ENCODE measurements at regions not wholly inside any gene's neighbourhood (a gene's known extent, or its start where the extent isn't known, plus 50 kb on each side); places are given as distances from the start of the nearest gene placed in this dataset.

- no peaks in the 10 kb centered on the region for H3K36me3 ChIP-seq (ENCODE audit: insufficient read depth, low read length)
Measured at GRCh38 chr22:25358421-25359170, 139.2 kb downstream of the CRYBB2 start.

GRCh38 chr22:25359601-25360261 is 140.3 kb downstream of the CRYBB2 start:
- Histone ChIP-seq H3K4me3 (ENCODE audit: low read length) (no peak overlapping the region), H2AFZ (ENCODE audit: low read depth, low read length) (no peak overlapping the region), H3K36me3 (ENCODE audit: insufficient read depth, low read length) (no peaks in the 10 kb centered on the region), H3K4me2 (ENCODE audit: low read length) (no peak overlapping the region), H3F3A (ENCODE audit: insufficient read depth, low read length, poor library complexity, severe bottlenecking) (no peaks in the 10 kb centered on the region), H3K9ac (ENCODE audit: low read length) (no peak overlapping the region), H4K20me1 (ENCODE audit: insufficient read depth) (no peaks in the 10 kb centered on the region), H3K27me3 (ENCODE audit: insufficient read depth, low read depth, low read length) (no peaks in the 10 kb centered on the region), H3K9me2 (ENCODE audit: insufficient read depth, low read length) (no peaks in the 10 kb centered on the region), H3K79me2 (replicated peaks; ENCODE audit: insufficient read depth, low read length) (no peaks in the 10 kb centered on the region), H3K27ac (ENCODE audit: low read length) (no peak overlapping the region), H3K9me3 (ENCODE audit: low read length) (no peaks in the 10 kb centered on the region)
- TF ChIP-seq POLR2AphosphoS5 (IDR thresholded peaks at IDR 0.05) (no peak), EZH2 (IDR thresholded peaks at IDR 0.05; ENCODE audit: borderline replicate concordance, insufficient read depth, low read length, poor library complexity, severe bottlenecking) (no peak), RAD21 (conservative IDR thresholded peaks at IDR 0.05) (no peak), CTCF (IDR thresholded peaks at IDR 0.05; ENCODE audit: poor library complexity, severe bottlenecking) (no peak), REST (IDR thresholded peaks at IDR 0.05; ENCODE audit: borderline replicate concordance) (no peak)

More at GRCh38 chr22:25358421-25359170, 139.2 kb downstream of the CRYBB2 start:
- Histone ChIP-seq H3K4me2 (ENCODE audit: low read length) (no peak overlapping the region), H4K20me1 (ENCODE audit: insufficient read depth) (no peaks in the 10 kb centered on the region), H3K9me2 (ENCODE audit: insufficient read depth, low read length) (no peaks in the 10 kb centered on the region), H3K9ac (ENCODE audit: low read length) (no peak overlapping the region), H3K27ac (ENCODE audit: low read length) (no peak overlapping the region), H3K9me3 (ENCODE audit: low read length) (no peaks in the 10 kb centered on the region), H3K27me3 (ENCODE audit: insufficient read depth, low read depth, low read length) (no peaks in the 10 kb centered on the region), H3K79me2 (replicated peaks; ENCODE audit: insufficient read depth, low read length) (no peaks in the 10 kb centered on the region), H2AFZ (ENCODE audit: low read depth, low read length) (no peak overlapping the region), H3F3A (ENCODE audit: insufficient read depth, low read length, poor library complexity, severe bottlenecking) (no peaks in the 10 kb centered on the region), H3K4me3 (ENCODE audit: low read length) (no peak overlapping the region)
- TF ChIP-seq REST (IDR thresholded peaks at IDR 0.05; ENCODE audit: borderline replicate concordance) (no peak), EZH2 (IDR thresholded peaks at IDR 0.05; ENCODE audit: borderline replicate concordance, insufficient read depth, low read length, poor library complexity, severe bottlenecking) (no peak), SMC3 (conservative IDR thresholded peaks at IDR 0.05; ENCODE audit: poor library complexity) (no peak), CTCF (IDR thresholded peaks at IDR 0.05; ENCODE audit: poor library complexity, severe bottlenecking) (no peak)
